HepG2 (cell line): ENCODE measurements at regions not wholly inside any gene's neighbourhood (a gene's known extent, or its start where the extent isn't known, plus 50 kb on each side); places are given as distances from the start of the nearest gene placed in this dataset.

ENCODE experiments used
- DDIT3 ChIP-seq: sonication (generic); formaldehyde crosslinking; IDR thresholded peaks from 2 replicates; pipeline ENCODE4 v1.4.0; 2020; ENCODE audit warnings: mild to moderate bottlenecking, missing genetic modification reagents
- FOXO1 ChIP-seq: sonication (generic); formaldehyde crosslinking; IDR thresholded peaks from 2 replicates; pipeline ENCODE4 v1.4.0; 2020; ENCODE audit warnings: missing genetic modification reagents
- HDAC2 ChIP-seq: sonication (generic); formaldehyde crosslinking; IDR thresholded peaks from 2 replicates; pipeline ENCODE4 v1.4.0; 2020; ENCODE audit warnings: missing genetic modification reagents
- KDM1A ChIP-seq: IDR thresholded peaks from 2 replicates; pipeline ENCODE4 v1.6.1; 2016; ENCODE audit warnings: missing compliant biosample characterization
- MLXIP ChIP-seq: sonication (generic); formaldehyde crosslinking; IDR thresholded peaks from 2 replicates; pipeline ENCODE4 v1.9.0; 2021; ENCODE audit warnings: missing genetic modification reagents, borderline replicate concordance
- MYPOP ChIP-seq: sonication (generic); formaldehyde crosslinking; IDR thresholded peaks from 2 replicates; pipeline ENCODE4 v1.8.1; 2023; ENCODE audit warnings: mild to moderate bottlenecking, moderate library complexity, missing genetic modification reagents
- TBX3 ChIP-seq: fragments of 450-650 bp; IDR thresholded peaks from 2 replicates; pipeline ENCODE4 v1.6.1; 2017; ENCODE audit warnings: antibody characterized with exemption, mild to moderate bottlenecking, inconsistent platforms, borderline replicate concordance
- YEATS4 ChIP-seq: sonication (generic); formaldehyde crosslinking; IDR thresholded peaks from 2 replicates; pipeline ENCODE4 v1.4.0; 2020; ENCODE audit warnings: missing genetic modification reagents, borderline replicate concordance
- ZBTB26 ChIP-seq: IDR thresholded peaks from 2 replicates; pipeline ENCODE4 v1.6.1; 2016; ENCODE audit warnings: missing compliant biosample characterization, missing genetic modification reagents, borderline replicate concordance
- ZIK1 ChIP-seq: sonication (generic); formaldehyde crosslinking; IDR thresholded peaks from 2 replicates; pipeline ENCODE4 v1.5.0; 2020; ENCODE audit warnings: mild to moderate bottlenecking, low read depth, missing genetic modification reagents, borderline replicate concordance
- ZMYM3 ChIP-seq: sonication (generic); formaldehyde crosslinking; IDR thresholded peaks from 2 replicates; pipeline ENCODE4 v1.5.1; 2020; ENCODE audit warnings: mild to moderate bottlenecking, missing genetic modification reagents
- ZNF230 ChIP-seq: sonication (generic); formaldehyde crosslinking; IDR thresholded peaks from 2 replicates; pipeline ENCODE4 v1.4.0; 2020; ENCODE audit warnings: mild to moderate bottlenecking, missing genetic modification reagents
- ZNF326 ChIP-seq: sonication (generic); formaldehyde crosslinking; IDR thresholded peaks from 2 replicates; pipeline ENCODE4 v1.4.0; 2020; ENCODE audit warnings: missing genetic modification reagents, borderline replicate concordance
- ZNF431 ChIP-seq: sonication (generic); formaldehyde crosslinking; IDR thresholded peaks from 2 replicates; pipeline ENCODE4 v1.9.0; 2022; ENCODE audit warnings: missing genetic modification reagents, low read depth, mild to moderate bottlenecking, borderline replicate concordance
- ZNF646 ChIP-seq: sonication (generic); formaldehyde crosslinking; IDR thresholded peaks from 2 replicates; pipeline ENCODE4 v1.9.0; 2021; ENCODE audit warnings: mild to moderate bottlenecking, missing genetic modification reagents
- ZNF839 ChIP-seq: sonication (generic); formaldehyde crosslinking; IDR thresholded peaks from 2 replicates; pipeline ENCODE4 v1.4.0; 2020; ENCODE audit warnings: missing genetic modification reagents, mild to moderate bottlenecking, borderline replicate concordance

GRCh38 chr20:53677447-53678314 lies 84.0 kb upstream of the ZNF217 start (continued):
- TF ChIP-seq MLXIP (CRISPR knock-in tag): no peak
- TF ChIP-seq TBX3: peak; percentile 72; the same call in 1 of the 2 replicates
- TF ChIP-seq ZNF326: no peak
- TF ChIP-seq FOXO1 (CRISPR knock-in tag): peak; percentile 70; the same call in 1 of the 2 replicates
- TF ChIP-seq ZNF431: 0 out of 2 replicates have a peak, but pooled peaks have one; percentile 44
- TF ChIP-seq YEATS4 (CRISPR knock-in tag): peak; percentile 91
- peak; percentile 80 for TF ChIP-seq ZIK1 (CRISPR knock-in tag)
- TF ChIP-seq ZNF230 (CRISPR knock-in tag): peak; percentile 58; the same call in 1 of the 2 replicates
- TF ChIP-seq HDAC2: peak; percentile 90
- TF ChIP-seq ZNF839: peak; percentile 62; the same call in 1 of the 2 replicates
- TF ChIP-seq ZBTB26 (CRISPR knock-in tag): peak; percentile 83
- TF ChIP-seq ZMYM3: peak; percentile 95
- peak; percentile 64; the same call in 1 of the 2 replicates for TF ChIP-seq MYPOP
- TF ChIP-seq KDM1A (CRISPR knock-in tag): peak; percentile 59; the same call in 1 of the 2 replicates
- peak; percentile 71; the same call in 1 of the 2 replicates for TF ChIP-seq ZNF646 (CRISPR knock-in tag)
- no peak; the same call in 1 of the 2 replicates for TF ChIP-seq DDIT3 (CRISPR knock-in tag)
